HAP-1 (cell line): ENCODE measurements at regions not wholly inside any gene's neighbourhood (a gene's known extent, or its start where the extent isn't known, plus 50 kb on each side); places are given as distances from the start of the nearest gene placed in this dataset.

Source experiments
- DNase-seq, 2 experiments: peaks; one replicate each; pipeline ENCODE4 v3.0.0-alpha.2; 2016 to 2020; ENCODE audit warnings: low spot score in 2 of 2
- H3K27me3 ChIP-seq: fragments of 250-450 bp; sonication (Bioruptor Pico); 2 replicates; pipeline ENCODE4 v1.5.1; 2020; ENCODE audit warnings: low read depth, mild to moderate bottlenecking, moderate library complexity
- H3K36me3 ChIP-seq: fragments of 250-450 bp; sonication (Bioruptor Pico); replicated peaks from 2 replicates; pipeline ENCODE4 v1.5.1; 2020; ENCODE audit warnings: mild to moderate bottlenecking
- H3K4me1 ChIP-seq: fragments of 250-450 bp; sonication (Bioruptor Pico); 2 replicates; pipeline ENCODE4 v1.5.1; 2020; ENCODE audit warnings: mild to moderate bottlenecking
- H3K4me3 ChIP-seq: fragments of 250-450 bp; sonication (Bioruptor Pico); 2 replicates; pipeline ENCODE4 v1.5.1; 2020; ENCODE audit warnings: mild to moderate bottlenecking, moderate library complexity
- H3K9me3 ChIP-seq: fragments of 250-450 bp; sonication (Bioruptor Pico); 2 replicates; pipeline ENCODE4 v1.5.1; 2020; ENCODE audit warnings: mild to moderate bottlenecking, moderate library complexity
- in situ Hi-C: fragments of 300-500 bp; cut with MboI; formaldehyde crosslinking; loops from 3 replicates; pipeline ENCODE4 v1.14.3; 2020; ENCODE audit warnings: low sequenced_read_pairs, inconsistent platforms, mixed read lengths

DNA sequence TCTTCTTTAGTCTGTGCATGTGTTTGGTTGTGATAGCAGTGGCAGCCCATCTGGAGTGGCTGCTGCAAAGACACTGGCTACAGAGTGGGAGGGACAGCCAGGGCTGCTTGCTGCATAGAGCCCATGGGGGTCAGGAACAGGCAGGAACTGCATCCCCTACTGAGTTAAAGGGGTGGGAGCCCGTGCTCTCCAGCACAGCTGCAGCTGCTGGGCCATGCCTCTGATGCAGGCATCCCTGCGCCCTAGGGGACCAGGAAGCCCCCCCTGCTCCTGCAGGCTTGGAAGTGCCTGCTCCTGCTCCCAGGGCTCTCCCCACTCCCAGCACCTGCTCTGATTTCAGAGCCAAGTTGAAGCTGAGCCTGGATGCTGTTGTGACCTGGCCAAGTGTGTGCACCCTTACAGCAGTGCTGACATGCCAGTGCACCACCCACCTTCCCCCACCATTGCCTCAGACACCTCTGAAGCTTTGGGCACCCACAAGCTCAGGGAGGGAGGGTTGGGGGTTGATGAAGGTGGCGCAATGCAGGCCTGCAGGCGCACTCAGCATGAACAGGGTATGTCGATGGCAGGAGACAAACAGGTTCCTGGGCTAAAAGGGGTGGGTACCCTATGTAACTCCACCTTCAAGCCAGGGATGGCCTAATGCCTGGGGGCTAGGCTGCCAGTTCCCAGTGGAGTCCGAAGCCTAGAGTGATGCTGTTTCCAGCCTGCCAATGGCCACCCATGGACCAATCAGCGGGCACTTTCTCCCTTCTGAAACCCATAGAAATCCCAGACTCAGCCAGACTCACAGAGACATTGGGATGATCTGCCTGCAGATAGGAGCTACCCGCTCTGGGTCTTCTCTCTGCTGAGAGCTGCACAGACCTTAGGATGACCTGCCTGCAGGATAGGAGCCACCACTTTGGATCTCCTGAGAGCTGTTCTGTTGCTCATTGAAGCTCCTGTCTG lies 919.9 kb upstream of the MIR17HG start:
- no peaks in the 10 kb centered on the region for H3K9me3 ChIP-seq
- in situ Hi-C loops, result no loop called here

DNA sequence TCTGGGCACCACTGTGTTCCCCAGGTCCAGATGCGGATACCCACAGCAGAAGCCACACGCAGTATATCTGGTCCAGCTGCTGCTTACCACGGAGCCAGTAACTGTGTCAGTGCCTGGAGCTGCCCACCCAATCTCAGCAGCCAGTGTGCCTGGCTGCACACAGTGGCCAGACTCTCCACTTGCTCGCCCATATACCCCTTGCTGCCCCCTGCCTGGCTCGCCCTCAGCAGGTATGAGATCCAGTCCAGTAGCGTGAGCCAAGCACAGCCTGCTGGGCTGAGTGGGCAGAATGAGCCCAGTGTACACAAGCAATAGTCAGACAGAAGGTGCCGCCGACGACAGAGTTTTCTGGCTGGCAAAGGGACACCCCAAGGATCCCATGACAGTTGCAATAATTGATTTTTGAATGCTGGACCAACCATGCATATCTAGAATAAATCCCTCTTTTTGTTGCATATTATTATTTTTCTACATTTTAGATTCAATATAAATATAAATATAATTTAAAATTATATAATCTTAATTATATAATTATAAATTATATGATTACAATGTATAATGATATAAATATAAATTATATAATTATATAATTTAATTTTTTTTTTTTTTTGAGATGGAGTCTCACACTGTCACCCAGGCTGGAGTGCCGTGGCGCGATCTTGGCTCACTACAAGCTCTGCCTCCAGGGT lies 918.8 kb upstream of the MIR17HG start:
- H3K27me3 ChIP-seq, result no peaks in the 10 kb centered on the region
- no peaks in the 10 kb centered on the region for H3K4me1 ChIP-seq
- H3K4me3 ChIP-seq, result no peak overlapping the region
- no peaks in the 10 kb centered on the region for H3K9me3 ChIP-seq
- H3K36me3 ChIP-seq, result no peaks in the 10 kb centered on the region
- DNase-seq, result no peak
- in situ Hi-C loops, result no loop called here

More for the DNA sequence above, 919.9 kb upstream of the MIR17HG start:
- no peaks in the 10 kb centered on the region for H3K27me3 ChIP-seq
- DNase-seq, result no peak
- H3K4me1 ChIP-seq, result no peaks in the 10 kb centered on the region
- H3K36me3 ChIP-seq, result no peaks in the 10 kb centered on the region
- no peak overlapping the region for H3K4me3 ChIP-seq

GRCh38 chr13:90430127-90430526 lies 917.4 kb upstream of the MIR17HG start:
- no peak overlapping the region for H3K4me3 ChIP-seq
- H3K4me1 ChIP-seq, result no peaks in the 10 kb centered on the region
- no peaks in the 10 kb centered on the region for H3K9me3 ChIP-seq
- no peaks in the 10 kb centered on the region for H3K27me3 ChIP-seq
- no peaks in the 10 kb centered on the region for H3K36me3 ChIP-seq
- in situ Hi-C loops, result no loop called here
- no peak for DNase-seq

DNA sequence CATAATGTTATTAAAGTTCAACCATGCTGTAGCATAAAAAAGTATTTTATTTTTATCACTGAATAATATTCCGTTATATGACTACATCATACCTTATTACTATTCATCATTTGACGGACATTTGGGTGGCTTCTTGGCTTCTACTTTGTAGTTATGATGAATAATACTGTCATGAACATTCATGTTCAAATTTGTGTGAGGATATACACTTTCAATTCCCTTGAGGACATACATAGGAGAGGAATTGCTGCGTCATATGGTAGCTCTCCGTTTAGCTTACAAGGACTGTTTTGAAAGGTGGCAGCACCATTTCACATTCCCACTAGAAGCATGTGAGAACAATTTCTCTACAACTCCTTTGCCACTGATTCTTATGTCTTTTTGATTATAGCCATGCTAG lies 910.8 kb upstream of the MIR17HG start:
- Histone ChIP-seq H3K27me3 (no peaks in the 10 kb centered on the region), H3K4me1 (no peaks in the 10 kb centered on the region), H3K36me3 (no peaks in the 10 kb centered on the region), H3K4me3 (no peak overlapping the region), H3K9me3 (no peaks in the 10 kb centered on the region)
- in situ Hi-C loops, result no loop called here
- no peak for DNase-seq

DNA sequence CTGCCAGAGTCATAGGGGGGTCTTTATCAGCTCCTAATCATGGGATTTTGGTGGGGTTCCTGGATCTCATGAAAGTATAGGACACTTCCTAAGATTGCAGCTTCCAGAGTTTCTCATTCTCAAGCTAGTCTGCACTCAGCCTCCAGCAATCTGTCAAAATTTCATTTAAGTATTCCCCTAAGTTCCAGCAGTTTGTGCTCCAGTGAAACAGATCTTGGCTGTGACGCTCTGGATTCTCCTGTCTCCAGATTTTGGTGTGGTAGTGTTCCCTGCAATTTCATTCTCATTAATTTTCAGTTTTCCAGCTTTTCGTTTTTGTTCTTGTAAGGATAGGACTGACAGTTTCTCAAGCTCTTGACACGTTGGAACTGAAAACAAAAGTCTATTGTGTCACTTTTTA lies 908.9 kb upstream of the MIR17HG start:
- in situ Hi-C loops, result no loop called here
- H3K4me1 ChIP-seq, result no peaks in the 10 kb centered on the region
- no peaks in the 10 kb centered on the region for H3K36me3 ChIP-seq
- DNase-seq, result no peak
- H3K27me3 ChIP-seq, result no peaks in the 10 kb centered on the region
- no peak overlapping the region for H3K4me3 ChIP-seq
- H3K9me3 ChIP-seq, result no peaks in the 10 kb centered on the region

DNA sequence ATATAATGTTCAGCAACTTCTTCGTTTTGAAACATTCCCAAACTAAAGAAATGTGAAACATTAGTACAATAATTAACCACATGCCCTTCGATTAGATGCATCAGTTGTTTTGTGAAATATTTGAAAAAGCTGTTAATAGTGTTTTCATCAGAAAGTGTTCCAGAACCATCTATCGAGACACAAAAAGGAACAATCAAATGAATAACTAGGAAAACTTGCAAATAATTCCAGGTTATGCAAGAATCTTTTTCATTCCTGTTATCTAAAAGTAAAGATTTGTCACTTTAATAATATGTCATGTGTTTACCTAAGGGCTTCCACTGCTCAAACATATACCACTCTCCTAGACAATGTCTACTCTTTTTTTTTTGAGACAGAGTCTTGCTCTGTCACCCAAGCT lies 904.2 kb upstream of the MIR17HG start:
- H3K36me3 ChIP-seq, result no peaks in the 10 kb centered on the region
- DNase-seq, result no peak
- in situ Hi-C loops, result no loop called here
- no peaks in the 10 kb centered on the region for H3K9me3 ChIP-seq
- no peaks in the 10 kb centered on the region for H3K4me1 ChIP-seq
- H3K4me3 ChIP-seq, result no peak overlapping the region
- H3K27me3 ChIP-seq, result no peaks in the 10 kb centered on the region

DNA sequence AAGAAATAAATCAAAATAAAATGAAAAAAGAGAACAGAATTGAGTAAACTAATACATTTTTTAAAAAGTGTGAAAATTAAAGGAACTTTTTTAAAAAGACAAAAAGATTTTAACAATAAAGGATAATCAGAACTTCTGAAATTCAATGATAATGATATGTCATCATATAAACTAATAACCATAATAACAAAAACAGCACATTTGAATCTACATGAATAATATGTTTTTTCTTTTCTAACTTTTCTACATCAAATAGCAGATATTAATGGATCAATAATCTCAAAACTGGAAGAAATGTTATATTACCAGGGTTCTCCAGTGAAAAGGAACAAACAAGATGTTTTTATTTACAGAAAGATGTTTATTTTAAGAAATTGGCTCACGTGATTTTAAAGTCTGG lies 903.3 kb upstream of the MIR17HG start:
- no peak overlapping the region for H3K4me3 ChIP-seq
- H3K36me3 ChIP-seq, result no peaks in the 10 kb centered on the region
- H3K9me3 ChIP-seq, result no peaks in the 10 kb centered on the region
- no peaks in the 10 kb centered on the region for H3K4me1 ChIP-seq
- in situ Hi-C loops, result no loop called here
- no peaks in the 10 kb centered on the region for H3K27me3 ChIP-seq
- no peak for DNase-seq

DNA sequence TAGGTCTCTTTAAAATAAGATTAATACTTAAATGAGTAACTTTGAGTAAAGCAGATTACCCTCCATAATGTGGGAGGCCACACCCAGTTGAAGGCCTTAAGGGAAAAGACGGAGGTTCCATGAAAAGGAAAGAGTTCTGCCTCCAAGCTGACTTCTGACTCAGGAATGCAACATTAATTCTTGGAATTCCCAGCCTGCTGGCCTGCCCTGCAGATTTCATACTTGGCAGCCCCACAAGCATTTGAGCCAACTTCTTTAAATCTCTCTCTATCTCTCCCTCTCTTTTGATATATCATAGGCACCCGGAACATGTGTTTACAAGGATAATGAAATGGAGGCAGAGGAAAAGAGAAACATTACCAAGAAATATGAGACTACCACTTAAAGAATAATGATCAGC lies 902.3 kb upstream of the MIR17HG start:
- H3K36me3 ChIP-seq, result no peaks in the 10 kb centered on the region
- in situ Hi-C loops, result no loop called here
- H3K27me3 ChIP-seq, result no peaks in the 10 kb centered on the region
- no peaks in the 10 kb centered on the region for H3K4me1 ChIP-seq
- peak in 1 of 2 experiments; percentile 3 for DNase-seq
- H3K4me3 ChIP-seq, result no peak overlapping the region
- H3K9me3 ChIP-seq, result no peaks in the 10 kb centered on the region

DNA sequence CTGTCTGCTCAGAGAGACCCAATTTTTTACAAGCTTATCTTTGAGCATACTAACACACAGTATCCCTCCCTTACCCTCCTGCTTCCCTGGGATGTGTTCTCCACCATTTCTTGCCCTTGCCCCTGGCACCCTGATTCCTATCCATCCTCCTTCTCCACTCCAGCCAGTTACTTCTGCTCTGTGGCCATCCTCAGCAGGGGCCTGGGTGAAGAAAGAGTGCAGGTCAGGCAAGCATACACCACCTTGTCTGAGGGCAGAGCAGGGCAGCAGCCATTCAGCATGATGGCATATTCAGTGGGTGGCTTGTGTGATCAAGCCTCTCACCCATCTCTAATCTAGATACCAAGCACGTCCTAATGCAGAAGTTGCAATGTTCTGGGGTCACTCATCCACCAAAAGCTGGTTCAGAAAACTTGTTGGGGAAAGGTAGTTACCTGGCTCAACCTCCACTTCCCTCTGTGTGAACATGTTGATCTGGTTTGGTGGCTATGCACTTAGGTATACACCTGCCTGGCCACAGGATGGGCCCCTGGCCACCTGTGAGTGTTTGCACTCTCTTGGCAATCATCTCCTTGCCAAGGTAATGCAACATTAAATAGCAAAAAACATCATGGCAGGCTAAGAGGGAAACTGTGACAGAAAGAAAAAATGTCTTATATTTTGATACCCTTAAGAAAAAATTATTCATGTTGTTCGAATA lies 900.3 kb upstream of the MIR17HG start:
- no peaks in the 10 kb centered on the region for H3K4me1 ChIP-seq
- H3K9me3 ChIP-seq, result no peaks in the 10 kb centered on the region
- no peak for DNase-seq
- no peak overlapping the region for H3K4me3 ChIP-seq
- in situ Hi-C loops, result no loop called here
- no peaks in the 10 kb centered on the region for H3K27me3 ChIP-seq
- H3K36me3 ChIP-seq, result no peaks in the 10 kb centered on the region

GRCh38 chr13:90447734-90448101 lies 899.8 kb upstream of the MIR17HG start:
- no peaks in the 10 kb centered on the region for H3K4me1 ChIP-seq
- H3K27me3 ChIP-seq, result no peaks in the 10 kb centered on the region
- in situ Hi-C loops, result no loop called here
- no peak overlapping the region for H3K4me3 ChIP-seq
- no peaks in the 10 kb centered on the region for H3K9me3 ChIP-seq
- no peaks in the 10 kb centered on the region for H3K36me3 ChIP-seq
- no peak for DNase-seq

- in situ Hi-C loops, result no loop called here
- DNase-seq, result no peak
- H3K27me3 ChIP-seq, result no peaks in the 10 kb centered on the region
- no peaks in the 10 kb centered on the region for H3K36me3 ChIP-seq
- no peaks in the 10 kb centered on the region for H3K4me1 ChIP-seq
- no peaks in the 10 kb centered on the region for H3K9me3 ChIP-seq
- no peak overlapping the region for H3K4me3 ChIP-seq
Measured at GRCh38 chr13:90448466-90449037, 898.9 kb upstream of the MIR17HG start.

DNA sequence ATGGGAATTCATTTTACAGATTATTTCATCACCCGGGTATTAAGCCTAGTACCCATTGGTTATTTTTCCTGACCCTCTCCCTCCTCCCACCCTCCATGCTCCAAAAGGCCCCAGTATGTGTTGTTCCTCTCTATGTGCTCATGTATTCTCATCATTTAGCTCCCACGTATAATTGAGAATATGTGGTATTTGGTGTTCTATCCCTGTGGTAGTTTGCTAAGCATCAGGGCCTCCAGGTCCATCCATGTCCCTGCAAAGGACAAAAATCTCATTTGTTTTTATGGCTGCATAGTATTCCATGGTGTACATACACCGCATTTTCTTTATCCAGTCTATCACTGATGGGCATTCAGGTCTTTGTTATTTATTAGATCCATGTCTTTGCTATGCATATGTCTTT lies 894.1 kb upstream of the MIR17HG start:
- H3K4me1 ChIP-seq, result no peaks in the 10 kb centered on the region
- H3K36me3 ChIP-seq, result no peaks in the 10 kb centered on the region
- no peaks in the 10 kb centered on the region for H3K27me3 ChIP-seq
- DNase-seq, result no peak
- in situ Hi-C loops, result no loop called here
- H3K4me3 ChIP-seq, result no peak overlapping the region
- H3K9me3 ChIP-seq, result no peaks in the 10 kb centered on the region

- in situ Hi-C loops, result no loop called here
- DNase-seq, result no peak
- Histone ChIP-seq H3K4me3 (no peak overlapping the region), H3K36me3 (no peaks in the 10 kb centered on the region), H3K27me3 (no peaks in the 10 kb centered on the region), H3K9me3 (no peaks in the 10 kb centered on the region), H3K4me1 (no peaks in the 10 kb centered on the region)
Measured at GRCh38 chr13:90454002-90454636, 893.4 kb upstream of the MIR17HG start.
